Smooth muscle cell (in vitro differentiated cells): ENCODE measurements at regions not wholly inside any gene's neighbourhood (a gene's known extent, or its start where the extent isn't known, plus 50 kb on each side); places are given as distances from the start of the nearest gene placed in this dataset.

Experiments used
- DNase-seq: peaks from one replicate; lab custom pipeline; 2025; ENCODE audit not compliant: unreplicated experiment; lab: John Stamatoyannopoulos, UW
- H2AFZ ChIP-seq: fragments of 200-600 bp; sonication (generic); 2 replicates; pipeline ENCODE4 v1.6.0; 2016; ENCODE audit warnings: antibody characterized with exemption, low read depth, mild to moderate bottlenecking
- H3F3A ChIP-seq: fragments of 200-600 bp; sonication (generic); 2 replicates; pipeline ENCODE4 v1.6.0; 2017; ENCODE audit warnings: antibody characterized with exemption, low read depth
- H3K27ac ChIP-seq: fragments of 200-600 bp; sonication (generic); 2 replicates; pipeline ENCODE4 v1.5.1; 2016; ENCODE audit warnings: low read depth, mild to moderate bottlenecking
- H3K27me3 ChIP-seq: fragments of 200-600 bp; sonication (generic); 2 replicates; pipeline ENCODE4 v1.6.1; 2016; ENCODE audit warnings: low read depth, mild to moderate bottlenecking
- H3K36me3 ChIP-seq: fragments of 200-600 bp; sonication (generic); 2 replicates; pipeline ENCODE4 v1.5.1; 2016; ENCODE audit warnings: low read depth
- H3K4me1 ChIP-seq: fragments of 200-600 bp; sonication (generic); 2 replicates; pipeline ENCODE4 v1.5.1; 2016; ENCODE audit warnings: low read depth
- H3K4me2 ChIP-seq: fragments of 200-600 bp; sonication (generic); 2 replicates; pipeline ENCODE4 v1.6.0; 2016; ENCODE audit warnings: mild to moderate bottlenecking
- H3K4me3 ChIP-seq: fragments of 200-600 bp; sonication (generic); 2 replicates; pipeline ENCODE4 v1.5.1; 2016; ENCODE audit warnings: mild to moderate bottlenecking
- H3K79me2 ChIP-seq: fragments of 200-600 bp; sonication (generic); 2 replicates; pipeline ENCODE4 v1.6.0; 2016; ENCODE audit warnings: low read depth, mild to moderate bottlenecking
- H3K9ac ChIP-seq: fragments of 200-600 bp; sonication (generic); 2 replicates; pipeline ENCODE4 v1.6.0; 2016; ENCODE audit warnings: low read depth
- H3K9me3 ChIP-seq: fragments of 200-600 bp; sonication (generic); replicated peaks from 2 replicates; pipeline ENCODE4 v1.5.1; 2016; ENCODE audit warnings: low read depth
- H4K20me1 ChIP-seq: fragments of 200-600 bp; sonication (generic); 2 replicates; pipeline ENCODE4 v1.6.0; 2016; ENCODE audit warnings: low read depth
- WGBS: methylation state at CpG from one replicate; pipeline ENCODE4 v1.1.7; 2016; ENCODE audit warnings: low lambda C conversion rate; 5-methylcytosine and 5-hydroxymethylcytosine counted together
- TF ChIP-seq, protein P1 (sequence below): fragments of 200-600 bp; sonication (generic); IDR thresholded peaks from 2 replicates; pipeline ENCODE4 v1.5.1; 2017; ENCODE audit warnings: borderline replicate concordance, mild to moderate bottlenecking, antibody characterized with exemption; ENCODE audit not compliant: insufficient read depth, poor library complexity, severe bottlenecking

GRCh38 chr2:164069540-164069939 lies 333.7 kb upstream of the FIGN start:
- Histone ChIP-seq H3K9me3 (no peaks in the 10 kb centered on the region), H2AFZ (peak overlapping the region; percentile 36)
- TF ChIP-seq, protein P1, sequence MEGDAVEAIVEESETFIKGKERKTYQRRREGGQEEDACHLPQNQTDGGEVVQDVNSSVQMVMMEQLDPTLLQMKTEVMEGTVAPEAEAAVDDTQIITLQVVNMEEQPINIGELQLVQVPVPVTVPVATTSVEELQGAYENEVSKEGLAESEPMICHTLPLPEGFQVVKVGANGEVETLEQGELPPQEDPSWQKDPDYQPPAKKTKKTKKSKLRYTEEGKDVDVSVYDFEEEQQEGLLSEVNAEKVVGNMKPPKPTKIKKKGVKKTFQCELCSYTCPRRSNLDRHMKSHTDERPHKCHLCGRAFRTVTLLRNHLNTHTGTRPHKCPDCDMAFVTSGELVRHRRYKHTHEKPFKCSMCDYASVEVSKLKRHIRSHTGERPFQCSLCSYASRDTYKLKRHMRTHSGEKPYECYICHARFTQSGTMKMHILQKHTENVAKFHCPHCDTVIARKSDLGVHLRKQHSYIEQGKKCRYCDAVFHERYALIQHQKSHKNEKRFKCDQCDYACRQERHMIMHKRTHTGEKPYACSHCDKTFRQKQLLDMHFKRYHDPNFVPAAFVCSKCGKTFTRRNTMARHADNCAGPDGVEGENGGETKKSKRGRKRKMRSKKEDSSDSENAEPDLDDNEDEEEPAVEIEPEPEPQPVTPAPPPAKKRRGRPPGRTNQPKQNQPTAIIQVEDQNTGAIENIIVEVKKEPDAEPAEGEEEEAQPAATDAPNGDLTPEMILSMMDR = no peak

GRCh38 chr2:164068063-164068462 lies 332.3 kb upstream of the FIGN start:
- TF ChIP-seq, protein P1 = no peak
- H3K9me3 ChIP-seq = no peaks in the 10 kb centered on the region

More at GRCh38 chr2:164069540-164069939, 333.7 kb upstream of the FIGN start:
- DNase-seq = no peak
- Histone ChIP-seq H3K4me2 (no peak overlapping the region), H4K20me1 (no peaks in the 10 kb centered on the region), H3K36me3 (no peaks in the 10 kb centered on the region), H3K4me3 (no peak overlapping the region), H3K4me1 (peaks cover 30% of the 10 kb centered on the region), H3K9ac (no peak overlapping the region), H3K27ac (no peak overlapping the region), H3F3A (no peaks in the 10 kb centered on the region), H3K27me3 (no peaks in the 10 kb centered on the region), H3K79me2 (no peaks in the 10 kb centered on the region)
- WGBS = 63% methylated on average over 1 of the region's 1 CpG

GRCh38 chr2:164066095-164066494 lies 330.3 kb upstream of the FIGN start:
- Histone ChIP-seq H3K79me2 (no peaks in the 10 kb centered on the region), H3K9ac (no peak overlapping the region), H2AFZ (no peak overlapping the region), H3K27ac (no peak overlapping the region), H3K27me3 (no peaks in the 10 kb centered on the region), H3K36me3 (no peaks in the 10 kb centered on the region), H3F3A (no peaks in the 10 kb centered on the region), H3K4me3 (no peak overlapping the region), H3K4me1 (peaks cover 30% of the 10 kb centered on the region), H3K9me3 (no peaks in the 10 kb centered on the region), H4K20me1 (no peaks in the 10 kb centered on the region), H3K4me2 (no peak overlapping the region)
- DNase-seq = no peak
- TF ChIP-seq, protein P1 = no peak
- WGBS = 71% methylated on average over 1 of the region's 1 CpG

More at GRCh38 chr2:164068063-164068462, 332.3 kb upstream of the FIGN start:
- no peak overlapping the region for H3K4me2 ChIP-seq
- H3K27me3 ChIP-seq = no peaks in the 10 kb centered on the region
- no peak for DNase-seq
- H3K36me3 ChIP-seq = no peaks in the 10 kb centered on the region
- H3K4me3 ChIP-seq = no peak overlapping the region
- no peak overlapping the region for H2AFZ ChIP-seq
- no peak overlapping the region for H3K9ac ChIP-seq
- H3K4me1 ChIP-seq = peaks cover 30% of the 10 kb centered on the region
- H3K27ac ChIP-seq = no peak overlapping the region
- no peaks in the 10 kb centered on the region for H4K20me1 ChIP-seq
- H3F3A ChIP-seq = no peaks in the 10 kb centered on the region
- no peaks in the 10 kb centered on the region for H3K79me2 ChIP-seq

- Histone ChIP-seq H3K4me2 (no peak overlapping the region), H3F3A (no peaks in the 10 kb centered on the region), H3K9ac (no peak overlapping the region), H3K36me3 (no peaks in the 10 kb centered on the region), H2AFZ (peak overlapping the region; percentile 42), H3K27ac (no peak overlapping the region), H3K27me3 (no peaks in the 10 kb centered on the region), H3K79me2 (no peaks in the 10 kb centered on the region), H3K4me3 (no peak overlapping the region), H4K20me1 (no peaks in the 10 kb centered on the region), H3K9me3 (no peaks in the 10 kb centered on the region), H3K4me1 (peaks cover 30% of the 10 kb centered on the region)
- no peak for DNase-seq
- TF ChIP-seq, protein P1 = no peak
- 22% methylated on average over 2 of the region's 2 CpGs for WGBS
These were observed 329.2 kb upstream of the FIGN start for GRCh38 chr2:164065038-164065437.
